Choroid plexus epithelial cell (primary cell): ENCODE measurements at regions not wholly inside any gene's neighbourhood (a gene's known extent, or its start where the extent isn't known, plus 50 kb on each side); places are given as distances from the start of the nearest gene placed in this dataset.

ENCODE experiments used
- DNase-seq: peaks from one replicate; pipeline ENCODE4 v3.0.0-alpha.2; 2010; ENCODE audit warnings: low read depth
- H3K4me3 ChIP-seq: 2 replicates; pipeline ENCODE4 v1.5.1; 2011; ENCODE audit warnings: low read depth, mild to moderate bottlenecking, control low read depth, low read length, moderate library complexity
- CTCF ChIP-seq: conservative IDR thresholded peaks from 2 replicates; pipeline ENCODE4 v1.5.1; 2011; ENCODE audit warnings: low read depth, mild to moderate bottlenecking, control low read depth, inconsistent platforms, low read length, moderate library complexity

GRCh38 chr2:22855761-22856184 lies 529.2 kb upstream of the KLHL29 start:
- DNase-seq, result no peak
- no peak overlapping the region for H3K4me3 ChIP-seq
- TF ChIP-seq CTCF, result no peak

- H3K4me3 ChIP-seq, result no peak overlapping the region
- no peak for DNase-seq
- TF ChIP-seq CTCF, result no peak
Measured at GRCh38 chr2:22867973-22868372, 517.0 kb upstream of the KLHL29 start.

GRCh38 chr2:22878121-22878520 lies 506.9 kb upstream of the KLHL29 start:
- no peak for DNase-seq
- no peak for TF ChIP-seq CTCF
- H3K4me3 ChIP-seq, result no peak overlapping the region

- DNase-seq, result no peak
- H3K4me3 ChIP-seq, result no peak overlapping the region
- no peak for TF ChIP-seq CTCF
Measured at GRCh38 chr2:22879009-22879863, 505.7 kb upstream of the KLHL29 start.

GRCh38 chr2:22880161-22880560 lies 504.8 kb upstream of the KLHL29 start:
- DNase-seq, result no peak
- TF ChIP-seq CTCF, result no peak
- no peak overlapping the region for H3K4me3 ChIP-seq

GRCh38 chr2:22882011-22882410 lies 503.0 kb upstream of the KLHL29 start:
- DNase-seq, result no peak
- no peak for TF ChIP-seq CTCF
- H3K4me3 ChIP-seq, result no peak overlapping the region

GRCh38 chr2:22882643-22883042 lies 502.3 kb upstream of the KLHL29 start:
- no peak for TF ChIP-seq CTCF
- H3K4me3 ChIP-seq, result no peak overlapping the region
- no peak for DNase-seq
